Prostate gland (tissue), 2 donors: ENCODE measurements at regions not wholly inside any gene's neighbourhood (a gene's known extent, or its start where the extent isn't known, plus 50 kb on each side); places are given as distances from the start of the nearest gene placed in this dataset.
"Not testable (repeated sequence)": the region's sequence is repeated elsewhere in the genome, so short reads cannot be mapped to it uniquely, and the experiment has no call there.

Experiments
- DNase-seq: peaks from one replicate; pipeline ENCODE4 v3.0.0-alpha.2; 2019; ENCODE audit warnings: low spot score
- H3K27ac ChIP-seq, 2 donors: fragments of 200-600 bp; sonication (generic); 2 replicates each; pipeline ENCODE4 v1.5.1; 2017 to 2019
- H3K27me3 ChIP-seq: fragments of 200-600 bp; sonication (generic); replicated peaks from 2 replicates; pipeline ENCODE4 v1.5.1; 2019; ENCODE audit not compliant: insufficient read depth
- H3K36me3 ChIP-seq, 2 donors: fragments of 200-600 bp; sonication (generic); 1 replicate in 1 of 2; 2 replicates in 1 of 2; pipeline versions ENCODE4 v1.5.1 to v1.8.1; 2017 to 2019
- H3K4me1 ChIP-seq: fragments of 200-600 bp; sonication (generic); replicated peaks from 2 replicates; pipeline ENCODE4 v1.5.1; 2019
- H3K4me3 ChIP-seq, 2 donors: fragments of 200-600 bp; sonication (generic); 2 replicates each; pipeline ENCODE4 v1.5.1; 2017 to 2019
- H3K9me3 ChIP-seq: fragments of 200-600 bp; sonication (generic); 2 replicates; pipeline ENCODE4 v1.5.1; 2017
- POLR2A ChIP-seq: fragments of 450-650 bp; IDR thresholded peaks from one replicate; pipeline ENCODE4 v1.6.1; 2016; ENCODE audit warnings: antibody characterized with exemption, mild to moderate bottlenecking
- POLR2AphosphoS5 ChIP-seq: sonication (generic); formaldehyde crosslinking; IDR thresholded peaks from one replicate; pipeline ENCODE4 v1.6.1; 2017; ENCODE audit warnings: antibody characterized with exemption
- WGBS: methylation state at CpG from one replicate; pipeline ENCODE4 v1.1.5; 2018; 5-methylcytosine and 5-hydroxymethylcytosine counted together
- intact Hi-C: fragments of 100-400 bp; cut with DNase I; formaldehyde crosslinking; loops from one replicate; pipeline ENCODE4 v1.14.2; 2022
- TF ChIP-seq, protein P1 (sequence below), 4 experiments: fragments of 200-600 bp in 2 of 4; fragments of 450-650 bp in 2 of 4; sonication (generic) in 2 of 4; IDR thresholded peaks; 1 replicate in 3 of 4; 2 replicates in 1 of 4; pipeline ENCODE4 v1.5.1; 2016 to 2019; ENCODE audit warnings: antibody characterized with exemption in 4 of 4, mild to moderate bottlenecking in 2 of 4, moderate library complexity in 2 of 4

DNA sequence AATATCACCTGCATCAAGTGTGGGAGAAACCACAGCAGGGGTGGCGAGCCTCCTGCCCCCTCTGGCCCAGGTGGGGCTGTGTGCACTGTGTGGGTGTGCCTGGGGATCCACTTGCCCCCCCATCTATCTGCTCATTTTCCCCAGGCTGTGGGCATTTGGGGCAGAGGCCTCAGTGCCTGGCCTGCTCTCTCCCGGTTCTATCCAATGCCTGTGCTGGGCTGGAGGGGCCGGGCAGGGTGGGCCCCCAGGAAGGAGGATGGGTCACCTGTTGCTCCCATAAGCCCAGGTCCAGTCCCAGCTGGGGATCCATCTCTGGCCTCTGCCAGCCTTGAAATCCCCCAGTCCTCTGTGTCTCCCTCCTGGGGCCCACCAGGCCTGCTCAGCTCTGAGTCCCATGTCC lies 105.6 kb downstream of the TMEM121 start:
- H3K4me3 ChIP-seq = no peak overlapping the region
- no peak overlapping the region for H3K27ac ChIP-seq
- WGBS = 92% methylated on average over 3 of the region's 3 CpGs
- no peaks in the 10 kb centered on the region for H3K36me3 ChIP-seq
- intact Hi-C loops = no loop called here
- no peak for DNase-seq
- TF ChIP-seq POLR2AphosphoS5 = no peak
- TF ChIP-seq, protein P1, sequence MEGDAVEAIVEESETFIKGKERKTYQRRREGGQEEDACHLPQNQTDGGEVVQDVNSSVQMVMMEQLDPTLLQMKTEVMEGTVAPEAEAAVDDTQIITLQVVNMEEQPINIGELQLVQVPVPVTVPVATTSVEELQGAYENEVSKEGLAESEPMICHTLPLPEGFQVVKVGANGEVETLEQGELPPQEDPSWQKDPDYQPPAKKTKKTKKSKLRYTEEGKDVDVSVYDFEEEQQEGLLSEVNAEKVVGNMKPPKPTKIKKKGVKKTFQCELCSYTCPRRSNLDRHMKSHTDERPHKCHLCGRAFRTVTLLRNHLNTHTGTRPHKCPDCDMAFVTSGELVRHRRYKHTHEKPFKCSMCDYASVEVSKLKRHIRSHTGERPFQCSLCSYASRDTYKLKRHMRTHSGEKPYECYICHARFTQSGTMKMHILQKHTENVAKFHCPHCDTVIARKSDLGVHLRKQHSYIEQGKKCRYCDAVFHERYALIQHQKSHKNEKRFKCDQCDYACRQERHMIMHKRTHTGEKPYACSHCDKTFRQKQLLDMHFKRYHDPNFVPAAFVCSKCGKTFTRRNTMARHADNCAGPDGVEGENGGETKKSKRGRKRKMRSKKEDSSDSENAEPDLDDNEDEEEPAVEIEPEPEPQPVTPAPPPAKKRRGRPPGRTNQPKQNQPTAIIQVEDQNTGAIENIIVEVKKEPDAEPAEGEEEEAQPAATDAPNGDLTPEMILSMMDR (IDR thresholded peaks at IDR 0.05) = no peak
- no peak for TF ChIP-seq POLR2A
- H3K27me3 ChIP-seq = peaks cover 4% of the 10 kb centered on the region
- no peaks in the 10 kb centered on the region for H3K9me3 ChIP-seq
- H3K4me1 ChIP-seq = no peaks in the 10 kb centered on the region

DNA sequence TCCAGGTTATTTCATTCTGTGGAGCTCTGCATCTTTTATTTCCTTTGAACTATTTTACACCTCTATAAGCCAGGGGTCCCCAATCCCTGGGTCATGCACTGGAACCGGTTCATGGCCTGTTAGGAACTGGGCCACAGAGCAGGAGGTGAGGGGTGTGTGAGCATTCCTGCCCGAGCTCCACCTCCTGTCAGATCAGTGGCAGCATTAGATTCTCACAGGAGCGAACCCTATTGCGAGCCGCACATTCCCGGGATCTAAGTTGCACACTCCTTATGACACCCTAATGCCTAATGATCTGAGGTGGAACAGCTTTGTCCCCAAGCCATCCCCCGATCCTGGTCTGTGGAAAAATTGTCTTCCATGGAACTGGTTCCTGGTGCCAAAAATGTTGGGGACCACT lies 107.2 kb downstream of the TMEM121 start:
- DNase-seq, H3K27me3 ChIP-seq: not testable (repeated sequence)

DNA sequence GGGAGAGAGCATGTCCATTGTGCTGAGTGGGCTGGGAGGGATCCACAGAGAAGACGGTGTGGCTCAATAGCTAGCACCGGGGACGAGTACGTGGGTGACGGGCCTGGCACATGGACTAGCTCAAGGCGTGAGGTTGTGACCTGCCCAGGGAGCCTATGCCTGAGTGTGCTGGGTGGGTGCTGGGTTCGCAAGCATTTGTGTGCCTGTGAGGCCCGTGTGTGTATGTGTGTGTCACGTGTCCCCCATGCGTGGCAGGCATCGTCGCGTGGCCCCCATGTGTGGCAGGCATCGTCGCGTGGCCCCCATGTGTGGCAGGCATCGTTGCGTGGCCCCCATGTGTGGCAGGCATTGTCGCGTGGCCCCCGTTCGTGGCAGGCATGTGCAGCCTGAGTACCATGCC lies 109.2 kb downstream of the TMEM121 start:
- H3K9me3 ChIP-seq = no peaks in the 10 kb centered on the region
- H3K27ac ChIP-seq = no peak overlapping the region
- TF ChIP-seq, protein P1 (IDR thresholded peaks at IDR 0.05) = no peak
- TF ChIP-seq POLR2AphosphoS5 (no peak), POLR2A (no peak)
- H3K36me3 ChIP-seq = no peaks in the 10 kb centered on the region
- H3K27me3 ChIP-seq = no peaks in the 10 kb centered on the region
- H3K4me3 ChIP-seq = no peak overlapping the region
- no peaks in the 10 kb centered on the region for H3K4me1 ChIP-seq
- intact Hi-C loops = no loop called here
- no CpG with 5 or more reads among the region's 22 CpGs for WGBS
- DNase-seq = no peak

More for the DNA sequence above, 107.2 kb downstream of the TMEM121 start:
- H3K4me1 ChIP-seq, H3K4me3 ChIP-seq, H3K27ac ChIP-seq, H3K36me3 ChIP-seq, H3K9me3 ChIP-seq, intact Hi-C loops: not testable (repeated sequence)
- 75% methylated on average over 7 of the region's 7 CpGs for WGBS

DNA sequence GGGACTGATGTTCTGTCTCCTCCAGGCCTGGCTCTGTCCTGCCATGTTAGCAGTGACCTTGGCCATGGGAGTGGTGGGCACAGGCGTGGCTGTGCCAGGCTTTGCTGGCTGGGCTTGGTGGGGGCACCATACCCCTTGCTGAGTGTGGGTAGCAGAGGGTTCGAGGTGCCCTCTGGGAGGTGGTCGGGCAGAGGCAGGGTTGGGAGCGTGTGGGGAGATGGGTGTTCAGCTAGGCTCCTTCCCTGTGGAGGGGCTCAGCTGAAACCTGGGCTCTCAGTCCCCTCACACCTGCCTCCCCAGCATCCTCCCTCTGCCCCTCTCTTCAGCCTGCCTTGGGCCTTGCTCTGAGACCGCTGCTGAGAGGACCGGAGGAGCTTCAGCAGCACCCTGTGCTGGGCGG lies 109.6 kb downstream of the TMEM121 start:
- intact Hi-C loops, H3K27ac ChIP-seq, H3K36me3 ChIP-seq, DNase-seq, H3K4me3 ChIP-seq, H3K9me3 ChIP-seq, H3K4me1 ChIP-seq, H3K27me3 ChIP-seq: not testable (repeated sequence)
- no CpG with 5 or more reads among the region's 7 CpGs for WGBS

DNA sequence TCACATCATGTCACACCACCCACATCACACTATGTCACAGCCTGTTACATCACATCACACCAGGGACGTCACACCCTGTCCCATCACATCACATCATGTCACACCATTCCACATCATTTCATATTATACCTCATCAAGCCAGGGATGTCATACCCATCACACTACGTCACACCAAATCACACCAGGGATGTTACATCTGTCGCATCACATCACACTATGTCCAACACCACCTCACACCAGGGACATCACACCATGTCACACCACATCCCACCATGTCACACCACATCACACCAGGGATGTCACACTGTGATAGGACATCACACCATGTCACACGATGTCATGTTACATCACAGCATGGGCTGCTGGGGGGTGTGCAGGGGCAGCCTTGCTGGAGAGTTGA lies 110.6 kb downstream of the TMEM121 start:
- no peak overlapping the region for H3K27ac ChIP-seq
- no peak overlapping the region for H3K4me3 ChIP-seq
- H3K4me1 ChIP-seq = no peaks in the 10 kb centered on the region
- WGBS = no CpG with 5 or more reads among the region's 4 CpGs
- TF ChIP-seq, protein P1 (IDR thresholded peaks at IDR 0.05) = no peak
- TF ChIP-seq POLR2AphosphoS5 (no peak), POLR2A (no peak)
- no peaks in the 10 kb centered on the region for H3K36me3 ChIP-seq
- H3K9me3 ChIP-seq = no peaks in the 10 kb centered on the region
- H3K27me3 ChIP-seq = no peaks in the 10 kb centered on the region
- no peak for DNase-seq
- intact Hi-C loops = no loop called here

DNA sequence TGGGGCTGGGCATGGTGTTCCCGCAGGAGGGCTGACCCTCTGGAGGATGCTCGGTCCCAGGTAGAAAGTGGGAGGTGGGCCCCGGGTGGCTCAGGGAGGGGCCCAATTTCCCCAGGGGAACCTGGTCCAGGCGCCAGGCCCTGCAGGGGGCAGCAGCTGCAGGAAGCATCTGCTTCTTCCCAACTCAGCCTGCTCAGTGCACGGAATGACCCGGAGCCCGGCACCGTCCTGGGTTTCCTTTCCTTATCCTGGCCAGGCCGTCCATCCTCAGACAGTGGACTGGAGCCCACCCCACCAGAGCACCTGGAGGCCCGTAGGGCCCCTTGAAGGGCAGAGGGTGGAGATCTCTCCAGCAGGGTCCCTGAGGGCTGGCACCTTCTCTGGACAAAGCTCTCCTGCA lies 111.0 kb downstream of the TMEM121 start:
- intact Hi-C loops, H3K36me3 ChIP-seq, H3K27me3 ChIP-seq, H3K9me3 ChIP-seq, H3K4me3 ChIP-seq, H3K27ac ChIP-seq, DNase-seq, H3K4me1 ChIP-seq: not testable (repeated sequence)
- WGBS = 90% methylated on average over 6 of the region's 10 CpGs

DNA sequence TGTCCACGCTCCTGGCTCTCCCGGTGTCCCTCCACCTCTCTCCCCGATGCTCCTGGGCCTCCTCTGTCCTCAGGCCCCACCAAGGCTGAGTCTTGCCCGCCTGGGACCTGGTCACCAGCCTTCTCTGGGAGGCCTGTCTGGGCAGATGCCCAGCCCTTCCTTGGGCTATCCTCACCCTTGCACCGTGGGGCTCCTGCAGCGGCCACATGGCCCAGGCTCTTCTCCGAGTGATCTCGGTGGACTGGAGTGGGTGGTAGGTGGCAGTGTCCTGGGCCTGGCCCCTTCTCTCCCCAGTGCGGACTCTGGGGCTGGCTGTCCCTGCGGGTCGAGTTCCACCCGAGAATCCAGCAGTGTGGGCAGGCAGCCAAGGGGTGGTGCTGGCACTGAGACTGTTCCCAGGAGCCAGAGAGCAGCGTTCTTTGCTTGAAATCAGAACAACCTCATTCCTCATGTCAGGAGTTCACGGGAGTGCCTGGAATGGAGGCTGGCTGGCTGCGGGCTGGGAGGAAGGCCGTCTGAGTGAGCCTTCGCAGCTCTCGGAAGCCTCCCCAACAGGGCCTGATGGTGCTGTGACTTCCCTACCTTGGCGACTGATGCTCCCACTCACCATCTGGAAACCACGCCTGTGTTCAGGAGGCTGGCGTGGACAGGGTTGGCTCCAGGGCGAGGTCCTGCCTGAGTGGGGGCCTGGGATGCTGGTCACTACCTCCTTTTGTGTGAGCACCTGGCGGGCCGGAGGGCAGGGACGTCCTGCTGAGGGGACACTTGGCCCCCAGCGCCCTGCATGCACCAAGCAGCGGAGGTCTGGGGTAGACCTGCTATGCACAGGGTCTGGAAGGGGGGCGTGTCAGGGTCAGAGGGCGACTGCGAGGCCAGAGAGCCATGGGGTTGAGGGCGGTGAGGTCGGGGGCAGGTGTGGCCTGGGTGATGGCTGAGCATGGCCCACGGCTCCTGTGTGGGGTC lies 113.9 kb downstream of the TMEM121 start:
- H3K9me3 ChIP-seq, H3K36me3 ChIP-seq, H3K27ac ChIP-seq, intact Hi-C loops, H3K4me1 ChIP-seq, H3K4me3 ChIP-seq, H3K27me3 ChIP-seq, DNase-seq: not testable (repeated sequence)
- 59% methylated on average over 18 of the region's 33 CpGs for WGBS
